HG02610 (cell line): ENCODE measurements at regions not wholly inside any gene's neighbourhood (a gene's known extent, or its start where the extent isn't known, plus 50 kb on each side); places are given as distances from the start of the nearest gene placed in this dataset.
"Not testable (repeated sequence)": the region's sequence is repeated elsewhere in the genome, so short reads cannot be mapped to it uniquely, and the experiment has no call there.

Source experiments
- ATAC-seq: cut with Tn5 transposase; IDR thresholded peaks from one replicate; pipeline ENCODE4 v1.9.1; 2021; ENCODE audit warnings: mild to moderate bottlenecking, moderate library complexity; ENCODE audit not compliant: unreplicated experiment

GRCh38 chr1:194374649-194375048 lies 1188.2 kb upstream of the B3GALT2 start:
- ATAC-seq, result no peak

GRCh38 chr1:194372266-194372665 lies 1185.9 kb upstream of the B3GALT2 start:
- no peak for ATAC-seq

- ATAC-seq, result no peak
Observed at GRCh38 chr1:194369622-194370021, 1183.2 kb upstream of the B3GALT2 start.

GRCh38 chr1:194369060-194369459 lies 1182.6 kb upstream of the B3GALT2 start:
- no peak for ATAC-seq

- no peak for ATAC-seq
Observed at GRCh38 chr1:194367121-194367520, 1180.7 kb upstream of the B3GALT2 start.

GRCh38 chr1:194366705-194367104 lies 1180.3 kb upstream of the B3GALT2 start:
- no peak for ATAC-seq

- ATAC-seq, result no peak
Observed at GRCh38 chr1:194362327-194362726, 1175.9 kb upstream of the B3GALT2 start.

GRCh38 chr1:194361374-194362131 lies 1175.1 kb upstream of the B3GALT2 start:
- ATAC-seq, result no peak

- ATAC-seq, result no peak
Observed at GRCh38 chr1:194358208-194358581, 1171.8 kb upstream of the B3GALT2 start.

GRCh38 chr1:194357573-194358207 lies 1171.3 kb upstream of the B3GALT2 start:
- not testable (repeated sequence) for ATAC-seq

GRCh38 chr1:194355488-194356106 lies 1169.2 kb upstream of the B3GALT2 start:
- ATAC-seq, result no peak

- ATAC-seq, result no peak
Observed at GRCh38 chr1:194353121-194353520, 1166.7 kb upstream of the B3GALT2 start.

GRCh38 chr1:194347200-194347599 lies 1160.8 kb upstream of the B3GALT2 start:
- no peak for ATAC-seq

- no peak for ATAC-seq
Observed at GRCh38 chr1:194342484-194343262, 1156.3 kb upstream of the B3GALT2 start.

GRCh38 chr1:194341587-194341986 lies 1155.2 kb upstream of the B3GALT2 start:
- ATAC-seq, result no peak

GRCh38 chr1:194339471-194339870 lies 1153.1 kb upstream of the B3GALT2 start:
- ATAC-seq, result no peak

GRCh38 chr1:194338241-194338948 lies 1152.0 kb upstream of the B3GALT2 start:
- peak; percentile 67 for ATAC-seq

GRCh38 chr1:194333240-194333639 lies 1146.8 kb upstream of the B3GALT2 start:
- no peak for ATAC-seq

- no peak for ATAC-seq
Observed at GRCh38 chr1:194331758-194332157, 1145.3 kb upstream of the B3GALT2 start.

GRCh38 chr1:194322751-194323150 lies 1136.3 kb upstream of the B3GALT2 start:
- no peak for ATAC-seq

GRCh38 chr1:194318790-194319280 lies 1132.4 kb upstream of the B3GALT2 start:
- no peak for ATAC-seq
